HFFc6 (cell line): ENCODE measurements at regions not wholly inside any gene's neighbourhood (a gene's known extent, or its start where the extent isn't known, plus 50 kb on each side); places are given as distances from the start of the nearest gene placed in this dataset.

Experiments
- DNase-seq: peaks from one replicate; pipeline ENCODE4 v3.0.0-alpha.2; 2018
- H3K27ac Mint-ChIP-seq: 2 replicates; pipeline ENCODE4 v1.8.0; 2020; ENCODE audit warnings: mild to moderate bottlenecking, mixed read lengths
- H3K27me3 Mint-ChIP-seq: 2 replicates; pipeline ENCODE4 v1.8.0; 2021; ENCODE audit warnings: mild to moderate bottlenecking, moderate library complexity, mixed read lengths; ENCODE audit not compliant: insufficient read depth
- H3K36me3 Mint-ChIP-seq: 2 replicates; pipeline ENCODE4 v1.8.0; 2021; ENCODE audit warnings: low read depth, mixed read lengths
- H3K4me1 Mint-ChIP-seq: 2 replicates; pipeline ENCODE4 v1.8.0; 2020; ENCODE audit warnings: low read depth, mixed read lengths
- H3K4me3 Mint-ChIP-seq: 2 replicates; pipeline ENCODE4 v1.8.0; 2020; ENCODE audit warnings: mild to moderate bottlenecking, moderate library complexity, mixed read lengths
- H3K9me3 Mint-ChIP-seq: 2 replicates; pipeline ENCODE4 v1.8.0; 2020; ENCODE audit warnings: mild to moderate bottlenecking, mixed read lengths
- TF ChIP-seq, protein P1 (sequence below): fragments of 200-600 bp; sonication (generic); IDR thresholded peaks from 2 replicates; pipeline ENCODE4 v1.5.0; 2021; ENCODE audit warnings: antibody characterized with exemption, mild to moderate bottlenecking

GRCh38 chr3:23654571-23654970 is 151.2 kb upstream of the UBE2E1 start:
- Mint-ChIP-seq H3K9me3 (peaks cover 4% of the 10 kb centered on the region; the same call in 1 of the 2 replicates), H3K4me1 (peaks cover 24% of the 10 kb centered on the region), H3K27ac (no peak overlapping the region), H3K36me3 (peaks cover 8% of the 10 kb centered on the region), H3K4me3 (no peak overlapping the region), H3K27me3 (no peaks in the 10 kb centered on the region)
- TF ChIP-seq, protein P1, sequence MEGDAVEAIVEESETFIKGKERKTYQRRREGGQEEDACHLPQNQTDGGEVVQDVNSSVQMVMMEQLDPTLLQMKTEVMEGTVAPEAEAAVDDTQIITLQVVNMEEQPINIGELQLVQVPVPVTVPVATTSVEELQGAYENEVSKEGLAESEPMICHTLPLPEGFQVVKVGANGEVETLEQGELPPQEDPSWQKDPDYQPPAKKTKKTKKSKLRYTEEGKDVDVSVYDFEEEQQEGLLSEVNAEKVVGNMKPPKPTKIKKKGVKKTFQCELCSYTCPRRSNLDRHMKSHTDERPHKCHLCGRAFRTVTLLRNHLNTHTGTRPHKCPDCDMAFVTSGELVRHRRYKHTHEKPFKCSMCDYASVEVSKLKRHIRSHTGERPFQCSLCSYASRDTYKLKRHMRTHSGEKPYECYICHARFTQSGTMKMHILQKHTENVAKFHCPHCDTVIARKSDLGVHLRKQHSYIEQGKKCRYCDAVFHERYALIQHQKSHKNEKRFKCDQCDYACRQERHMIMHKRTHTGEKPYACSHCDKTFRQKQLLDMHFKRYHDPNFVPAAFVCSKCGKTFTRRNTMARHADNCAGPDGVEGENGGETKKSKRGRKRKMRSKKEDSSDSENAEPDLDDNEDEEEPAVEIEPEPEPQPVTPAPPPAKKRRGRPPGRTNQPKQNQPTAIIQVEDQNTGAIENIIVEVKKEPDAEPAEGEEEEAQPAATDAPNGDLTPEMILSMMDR: no peak
- DNase-seq: no peak

- Mint-ChIP-seq H3K27ac (no peak overlapping the region), H3K9me3 (peaks cover 4% of the 10 kb centered on the region; the same call in 1 of the 2 replicates), H3K4me3 (no peak overlapping the region), H3K4me1 (peaks cover 12% of the 10 kb centered on the region), H3K27me3 (no peaks in the 10 kb centered on the region), H3K36me3 (peaks cover 8% of the 10 kb centered on the region)
- TF ChIP-seq, protein P1: no peak
- DNase-seq: no peak
These were observed 150.0 kb upstream of the UBE2E1 start for GRCh38 chr3:23655749-23656148.

GRCh38 chr3:23656199-23656598 is 149.6 kb upstream of the UBE2E1 start:
- TF ChIP-seq, protein P1: no peak
- no peak for DNase-seq
- no peak overlapping the region for H3K4me3 Mint-ChIP-seq
- H3K36me3 Mint-ChIP-seq: peaks cover 8% of the 10 kb centered on the region
- no peak overlapping the region for H3K27ac Mint-ChIP-seq
- H3K9me3 Mint-ChIP-seq: peaks cover 4% of the 10 kb centered on the region; the same call in 1 of the 2 replicates
- no peaks in the 10 kb centered on the region for H3K27me3 Mint-ChIP-seq
- H3K4me1 Mint-ChIP-seq: peaks cover 7% of the 10 kb centered on the region

DNA sequence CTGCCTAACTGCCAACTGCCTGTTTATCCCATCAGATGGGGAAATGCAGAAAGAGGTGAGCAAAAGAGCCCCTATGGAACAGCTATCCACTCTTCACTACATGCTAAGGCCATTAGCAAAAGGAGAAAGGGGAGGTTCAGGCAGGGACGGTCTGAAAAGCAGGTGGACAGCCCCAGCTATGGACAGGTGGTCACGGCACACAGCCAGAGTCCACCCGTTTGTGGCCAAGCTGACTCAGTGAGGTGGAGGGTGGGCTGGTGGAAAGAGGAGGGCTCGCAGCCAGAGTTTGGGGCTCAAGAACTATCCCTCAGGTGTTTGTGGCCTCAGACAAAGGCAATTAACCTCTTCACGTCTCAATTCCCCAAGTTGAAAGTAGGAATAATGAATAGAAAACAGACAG is 148.9 kb upstream of the UBE2E1 start:
- DNase-seq: no peak
- H3K36me3 Mint-ChIP-seq: peaks cover 8% of the 10 kb centered on the region
- H3K27me3 Mint-ChIP-seq: no peaks in the 10 kb centered on the region
- peaks cover 4% of the 10 kb centered on the region; the same call in 1 of the 2 replicates for H3K9me3 Mint-ChIP-seq
- H3K4me3 Mint-ChIP-seq: no peak overlapping the region
- H3K27ac Mint-ChIP-seq: no peak overlapping the region
- peaks cover 4% of the 10 kb centered on the region for H3K4me1 Mint-ChIP-seq
- TF ChIP-seq, protein P1: no peak

- Mint-ChIP-seq H3K4me3 (no peak overlapping the region), H3K9me3 (peaks cover 4% of the 10 kb centered on the region; the same call in 1 of the 2 replicates), H3K4me1 (peaks cover 11% of the 10 kb centered on the region), H3K36me3 (peaks cover 8% of the 10 kb centered on the region), H3K27me3 (no peaks in the 10 kb centered on the region), H3K27ac (no peak overlapping the region)
- no peak for DNase-seq
- TF ChIP-seq, protein P1: no peak
These were observed 148.1 kb upstream of the UBE2E1 start for GRCh38 chr3:23657647-23658046.

GRCh38 chr3:23659274-23659673 is 146.5 kb upstream of the UBE2E1 start:
- TF ChIP-seq, protein P1: no peak
- peaks cover 4% of the 10 kb centered on the region; the same call in 1 of the 2 replicates for H3K9me3 Mint-ChIP-seq
- H3K4me3 Mint-ChIP-seq: no peak overlapping the region

More at GRCh38 chr3:23659274-23659673, 146.5 kb upstream of the UBE2E1 start:
- Mint-ChIP-seq H3K36me3 (peaks cover 8% of the 10 kb centered on the region), H3K27me3 (no peaks in the 10 kb centered on the region), H3K4me1 (peaks cover 27% of the 10 kb centered on the region), H3K27ac (no peak overlapping the region)
- no peak for DNase-seq
